ENCODE measurements at regions not wholly inside any gene's neighbourhood (a gene's known extent, or its start where the extent isn't known, plus 50 kb on each side); places are given as distances from the start of the nearest gene placed in this dataset.

GRCh38 chr5:2960294-2960693, 208.8 kb upstream of the IRX2 start:
- TF ChIP-seq, protein P1, sequence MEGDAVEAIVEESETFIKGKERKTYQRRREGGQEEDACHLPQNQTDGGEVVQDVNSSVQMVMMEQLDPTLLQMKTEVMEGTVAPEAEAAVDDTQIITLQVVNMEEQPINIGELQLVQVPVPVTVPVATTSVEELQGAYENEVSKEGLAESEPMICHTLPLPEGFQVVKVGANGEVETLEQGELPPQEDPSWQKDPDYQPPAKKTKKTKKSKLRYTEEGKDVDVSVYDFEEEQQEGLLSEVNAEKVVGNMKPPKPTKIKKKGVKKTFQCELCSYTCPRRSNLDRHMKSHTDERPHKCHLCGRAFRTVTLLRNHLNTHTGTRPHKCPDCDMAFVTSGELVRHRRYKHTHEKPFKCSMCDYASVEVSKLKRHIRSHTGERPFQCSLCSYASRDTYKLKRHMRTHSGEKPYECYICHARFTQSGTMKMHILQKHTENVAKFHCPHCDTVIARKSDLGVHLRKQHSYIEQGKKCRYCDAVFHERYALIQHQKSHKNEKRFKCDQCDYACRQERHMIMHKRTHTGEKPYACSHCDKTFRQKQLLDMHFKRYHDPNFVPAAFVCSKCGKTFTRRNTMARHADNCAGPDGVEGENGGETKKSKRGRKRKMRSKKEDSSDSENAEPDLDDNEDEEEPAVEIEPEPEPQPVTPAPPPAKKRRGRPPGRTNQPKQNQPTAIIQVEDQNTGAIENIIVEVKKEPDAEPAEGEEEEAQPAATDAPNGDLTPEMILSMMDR (IDR thresholded peaks at IDR 0.05) = no peak
- no peak for TF ChIP-seq POLR2A (IDR thresholded peaks at IDR 0.05)

Data from body of pancreas (tissue), 4 donors.